BLaER1 treated with 17β-estradiol and CSF1 and Interleukin-3, amounts not matched to agents 10 nM and 100 nM (cell line): ENCODE measurements at regions not wholly inside any gene's neighbourhood (a gene's known extent, or its start where the extent isn't known, plus 50 kb on each side); places are given as distances from the start of the nearest gene placed in this dataset.
"Not testable (repeated sequence)": the region's sequence is repeated elsewhere in the genome, so short reads cannot be mapped to it uniquely, and the experiment has no call there.

Experiments used
- H3K27ac ChIP-seq, 11 experiments: shearing (Covaris generic); formaldehyde crosslinking; 2 replicates each; pipeline ENCODE4 v1.8.1; 2022
- H3K27me3 ChIP-seq, 11 experiments: shearing (Covaris generic); formaldehyde crosslinking; 2 replicates each; pipeline ENCODE4 v1.8.1; 2022
- H3K36me3 ChIP-seq, 11 experiments: shearing (Covaris generic); formaldehyde crosslinking; 2 replicates each; pipeline ENCODE4 v1.8.1; 2022
- H3K4me1 ChIP-seq, 10 experiments: shearing (Covaris generic); formaldehyde crosslinking; 2 replicates each; pipeline ENCODE4 v1.8.1; 2022
- H3K4me2 ChIP-seq, 11 experiments: shearing (Covaris generic); formaldehyde crosslinking; 2 replicates each; pipeline ENCODE4 v1.8.1; 2022
- H3K4me3 ChIP-seq, 10 experiments: shearing (Covaris generic); formaldehyde crosslinking; 2 replicates each; pipeline ENCODE4 v1.8.1; 2022
- H3K9ac ChIP-seq, 11 experiments: shearing (Covaris generic); formaldehyde crosslinking; 2 replicates each; pipeline ENCODE4 v1.8.1; 2022
- H3K9me3 ChIP-seq, 11 experiments: shearing (Covaris generic); formaldehyde crosslinking; replicated peaks in 1 of 11; 2 replicates each; pipeline ENCODE4 v1.8.1; 2022
- H4K20me1 ChIP-seq, 11 experiments: shearing (Covaris generic); formaldehyde crosslinking; 2 replicates each; pipeline ENCODE4 v1.8.1; 2022
- Cebpa-rat ChIP-seq, 11 experiments: shearing (Covaris generic); IDR thresholded peaks; 2 replicates each; pipeline ENCODE4 v1.8.1; 2022

GRCh38 chr1:100597061-100597741, 59.3 kb downstream of the GPR88 start:
- H3K9ac ChIP-seq = peak overlapping the region in 3 of 11 experiments; percentile 15 to 21 (median 15); a peak in 3 of 22 replicates
- H3K27ac ChIP-seq = peak overlapping the region in 7 of 11 experiments; percentile 4 to 72 (median 55); a peak in 13 of 22 replicates
- no peak overlapping the region for H3K4me3 ChIP-seq

GRCh38 chr1:100597784-100598183, 59.8 kb downstream of the GPR88 start:
- Histone ChIP-seq H3K4me1 (peaks cover 0 to 20% (median 14%) of the 10 kb centered on the region in 10 experiments; a peak in 13 of 20 replicates), H4K20me1 (no peaks in the 10 kb centered on the region), H3K36me3 (no peaks in the 10 kb centered on the region), H3K4me2 (peak overlapping the region in 7 of 11 experiments; percentile 20 to 54 (median 48); a peak in 14 of 22 replicates), H3K27me3 (no peaks in the 10 kb centered on the region), H3K9ac (peak overlapping the region in 2 of 11 experiments; percentile 15; a peak in 2 of 22 replicates), H3K4me3 (no peak overlapping the region), H3K9me3 (peaks cover 0 to 33% (median 5%) of the 10 kb centered on the region in 11 experiments; a peak in 11 of 22 replicates), H3K27ac (peak overlapping the region in 6 of 11 experiments; percentile 54 to 72 (median 56); a peak in 8 of 22 replicates)
- TF ChIP-seq Cebpa-rat (IDR thresholded peaks at IDR 0.05) = no peak

More at GRCh38 chr1:100597061-100597741, 59.3 kb downstream of the GPR88 start:
- no peaks in the 10 kb centered on the region for H3K36me3 ChIP-seq
- H4K20me1 ChIP-seq = no peaks in the 10 kb centered on the region
- H3K27me3 ChIP-seq = no peaks in the 10 kb centered on the region
- peaks cover 0 to 27% (median 1%) of the 10 kb centered on the region in 11 experiments; a peak in 10 of 22 replicates for H3K9me3 ChIP-seq
- peak overlapping the region in 7 of 11 experiments; percentile 20 to 54 (median 48); a peak in 15 of 22 replicates for H3K4me2 ChIP-seq
- TF ChIP-seq Cebpa-rat (IDR thresholded peaks at IDR 0.05) = no peak
- peaks cover 0 to 20% (median 14%) of the 10 kb centered on the region in 10 experiments; a peak in 13 of 20 replicates for H3K4me1 ChIP-seq

- peaks cover 0 to 33% (median 14%) of the 10 kb centered on the region in 10 experiments; a peak in 13 of 20 replicates for H3K4me1 ChIP-seq
- not testable (repeated sequence) for H4K20me1 ChIP-seq, H3K4me2 ChIP-seq, H3K4me3 ChIP-seq, H3K36me3 ChIP-seq, H3K9ac ChIP-seq, H3K27me3 ChIP-seq, H3K27ac ChIP-seq
- H3K9me3 ChIP-seq = peaks cover 0 to 41% (median 17%) of the 10 kb centered on the region in 11 experiments; a peak in 15 of 22 replicates
These were observed 62.4 kb downstream of the GPR88 start for GRCh38 chr1:100600377-100600776.

GRCh38 chr1:100602028-100602427, 64.1 kb downstream of the GPR88 start:
- not testable (repeated sequence) for H3K9ac ChIP-seq, H3K27ac ChIP-seq, H4K20me1 ChIP-seq, H3K4me3 ChIP-seq, H3K4me2 ChIP-seq, H3K27me3 ChIP-seq, H3K36me3 ChIP-seq
- peaks cover 0 to 35% (median 17%) of the 10 kb centered on the region in 11 experiments; a peak in 15 of 22 replicates for H3K9me3 ChIP-seq
- peaks cover 0 to 26% (median 10%) of the 10 kb centered on the region in 10 experiments; a peak in 13 of 20 replicates for H3K4me1 ChIP-seq

GRCh38 chr1:100604372-100604771, 66.4 kb downstream of the GPR88 start:
- H3K36me3 ChIP-seq = no peaks in the 10 kb centered on the region
- peaks cover 0 to 33% (median 17%) of the 10 kb centered on the region in 11 experiments; a peak in 15 of 22 replicates for H3K9me3 ChIP-seq
- H3K27ac ChIP-seq = 0 out of 22 replicates have a peak overlapping the region, but pooled peaks of 1 of the 11 experiments have one; percentile 9
- H4K20me1 ChIP-seq = no peaks in the 10 kb centered on the region
- peaks cover 0 to 18% (median 0%) of the 10 kb centered on the region in 10 experiments; a peak in 4 of 20 replicates for H3K4me1 ChIP-seq
- H3K27me3 ChIP-seq = no peaks in the 10 kb centered on the region
- peak overlapping the region in 2 of 11 experiments; percentile 55 to 68; a peak in 4 of 22 replicates for H3K4me2 ChIP-seq
- H3K4me3 ChIP-seq = no peak overlapping the region
- no peak overlapping the region for H3K9ac ChIP-seq
- no peak for TF ChIP-seq Cebpa-rat (IDR thresholded peaks at IDR 0.05)

GRCh38 chr1:100606438-100606837, 68.5 kb downstream of the GPR88 start:
- no peak overlapping the region for H3K9ac ChIP-seq
- no peaks in the 10 kb centered on the region for H4K20me1 ChIP-seq
- H3K36me3 ChIP-seq = no peaks in the 10 kb centered on the region
- H3K4me2 ChIP-seq = no peak overlapping the region
- no peak for TF ChIP-seq Cebpa-rat (IDR thresholded peaks at IDR 0.05)
- peaks cover 0 to 30% (median 17%) of the 10 kb centered on the region in 11 experiments; a peak in 13 of 22 replicates for H3K9me3 ChIP-seq
- H3K27ac ChIP-seq = no peak overlapping the region
- H3K4me3 ChIP-seq = no peak overlapping the region
- no peaks in the 10 kb centered on the region for H3K27me3 ChIP-seq
- peaks cover 0 to 18% (median 0%) of the 10 kb centered on the region in 10 experiments; a peak in 4 of 20 replicates for H3K4me1 ChIP-seq

- peaks cover 0 to 18% (median 9%) of the 10 kb centered on the region in 11 experiments; a peak in 11 of 22 replicates for H3K9me3 ChIP-seq
- peaks cover 0 to 18% (median 0%) of the 10 kb centered on the region in 10 experiments; a peak in 4 of 20 replicates for H3K4me1 ChIP-seq
- H4K20me1 ChIP-seq = no peaks in the 10 kb centered on the region
- H3K4me3 ChIP-seq = no peak overlapping the region
- H3K36me3 ChIP-seq = no peaks in the 10 kb centered on the region
- TF ChIP-seq Cebpa-rat (IDR thresholded peaks at IDR 0.05) = no peak
- H3K27ac ChIP-seq = no peak overlapping the region
- no peaks in the 10 kb centered on the region for H3K27me3 ChIP-seq
- no peak overlapping the region for H3K9ac ChIP-seq
- no peak overlapping the region for H3K4me2 ChIP-seq
These were observed 69.8 kb downstream of the GPR88 start for GRCh38 chr1:100607628-100608240.

- TF ChIP-seq Cebpa-rat (IDR thresholded peaks at IDR 0.05) = no peak
- Histone ChIP-seq H3K9me3 (0 out of 22 replicates have a peak, but pooled peaks cover 0 to 4% (median 0%) of the 10 kb centered on the region in 11 experiments), H3K4me2 (no peak overlapping the region), H3K9ac (no peak overlapping the region), H3K4me1 (peaks cover 0 to 5% (median 0%) of the 10 kb centered on the region in 10 experiments; a peak in 3 of 20 replicates), H4K20me1 (no peaks in the 10 kb centered on the region), H3K27me3 (no peaks in the 10 kb centered on the region), H3K4me3 (no peak overlapping the region), H3K36me3 (no peaks in the 10 kb centered on the region), H3K27ac (no peak overlapping the region)
These were observed 71.9 kb downstream of the GPR88 start for GRCh38 chr1:100609849-100610248.

- no peak for TF ChIP-seq Cebpa-rat (IDR thresholded peaks at IDR 0.05)
- Histone ChIP-seq H3K4me1 (no peaks in the 10 kb centered on the region), H3K9ac (no peak overlapping the region), H4K20me1 (no peaks in the 10 kb centered on the region), H3K4me2 (no peak overlapping the region), H3K9me3 (no peaks in the 10 kb centered on the region), H3K4me3 (no peak overlapping the region), H3K27me3 (no peaks in the 10 kb centered on the region), H3K27ac (no peak overlapping the region), H3K36me3 (no peaks in the 10 kb centered on the region)
These were observed 73.1 kb downstream of the GPR88 start for GRCh38 chr1:100611086-100611485.
